Astrocyte (in vitro differentiated cells and primary cell): ENCODE measurements at regions not wholly inside any gene's neighbourhood (a gene's known extent, or its start where the extent isn't known, plus 50 kb on each side); places are given as distances from the start of the nearest gene placed in this dataset.

Experiments
- DNase-seq: peaks from one replicate; pipeline ENCODE4 v3.0.0-alpha.2; 2010; ENCODE audit warnings: low read depth
- FAIRE-seq: peaks from 2 replicates; lab custom pipeline; 2011; peaks lifted over from hg19 to GRCh38; lab: Jason Lieb, UNC
- H2AFZ ChIP-seq: 2 replicates; pipeline ENCODE4 v1.6.0; 2012; ENCODE audit warnings: low read depth, low read length, inconsistent platforms
- H3K27ac ChIP-seq: 2 replicates; pipeline ENCODE4 v1.5.1; 2011; ENCODE audit warnings: low read depth, low read length, inconsistent platforms
- H3K27me3 ChIP-seq: 2 replicates; pipeline ENCODE4 v1.6.0; 2011; ENCODE audit warnings: low read length, inconsistent platforms; ENCODE audit not compliant: insufficient read depth
- H3K36me3 ChIP-seq: 2 replicates; pipeline ENCODE4 v1.5.1; 2011; ENCODE audit warnings: low read length, inconsistent platforms; ENCODE audit not compliant: insufficient read depth
- H3K4me1 ChIP-seq: 2 replicates; pipeline ENCODE4 v1.5.1; 2011; ENCODE audit warnings: low read length, inconsistent platforms; ENCODE audit not compliant: insufficient read depth
- H3K4me2 ChIP-seq: 2 replicates; pipeline ENCODE4 v1.6.0; 2012; ENCODE audit warnings: low read length, inconsistent platforms
- H3K4me3 ChIP-seq: 2 replicates; pipeline ENCODE4 v1.5.1; 2011; ENCODE audit warnings: low read depth, mild to moderate bottlenecking, low read length, inconsistent platforms; ENCODE audit not compliant: insufficient read depth
- H3K79me2 ChIP-seq: 2 replicates; pipeline ENCODE4 v1.6.0; 2012; ENCODE audit warnings: mild to moderate bottlenecking, low read length, inconsistent platforms; ENCODE audit not compliant: insufficient read depth
- H3K9ac ChIP-seq: 2 replicates; pipeline ENCODE4 v1.6.0; 2012; ENCODE audit warnings: mild to moderate bottlenecking, low read length, inconsistent platforms
- H3K9me3 ChIP-seq: 2 replicates; pipeline ENCODE4 v1.5.1; 2012; ENCODE audit warnings: low read depth, mild to moderate bottlenecking, low read length, inconsistent platforms; ENCODE audit not compliant: insufficient read depth
- H4K20me1 ChIP-seq: 2 replicates; pipeline ENCODE4 v1.6.0; 2012; ENCODE audit warnings: low read length, inconsistent platforms; ENCODE audit not compliant: insufficient read depth
- H3K27ac Mint-ChIP-seq: one replicate; pipeline ENCODE4 v1.8.0; 2021; ENCODE audit warnings: mild to moderate bottlenecking, mixed read lengths; ENCODE audit not compliant: unreplicated experiment
- H3K27me3 Mint-ChIP-seq: one replicate; pipeline ENCODE4 v1.8.0; 2021; ENCODE audit warnings: low read depth, mixed read lengths; ENCODE audit not compliant: unreplicated experiment
- H3K36me3 Mint-ChIP-seq: one replicate; pipeline ENCODE4 v1.8.0; 2021; ENCODE audit warnings: low read depth, mixed read lengths; ENCODE audit not compliant: unreplicated experiment
- H3K4me1 Mint-ChIP-seq: one replicate; pipeline ENCODE4 v1.8.0; 2021; ENCODE audit warnings: low read depth, mixed read lengths; ENCODE audit not compliant: unreplicated experiment
- H3K4me3 Mint-ChIP-seq: one replicate; pipeline ENCODE4 v1.8.0; 2021; ENCODE audit warnings: mild to moderate bottlenecking, moderate library complexity, mixed read lengths; ENCODE audit not compliant: unreplicated experiment
- H3K9me3 Mint-ChIP-seq: one replicate; pipeline ENCODE4 v1.8.0; 2021; ENCODE audit warnings: mild to moderate bottlenecking, mixed read lengths; ENCODE audit not compliant: unreplicated experiment
- EZH2 ChIP-seq: IDR thresholded peaks from 2 replicates; pipeline ENCODE4 v1.6.1; 2012; ENCODE audit warnings: mild to moderate bottlenecking, low read length, inconsistent platforms; ENCODE audit not compliant: insufficient read depth
- TF ChIP-seq, protein P1 (sequence below): IDR thresholded peaks from 2 replicates; pipeline ENCODE4 v1.5.1; 2011; ENCODE audit warnings: low read depth, mild to moderate bottlenecking, inconsistent platforms, low read length, moderate library complexity; ENCODE audit not compliant: insufficient read depth

DNA sequence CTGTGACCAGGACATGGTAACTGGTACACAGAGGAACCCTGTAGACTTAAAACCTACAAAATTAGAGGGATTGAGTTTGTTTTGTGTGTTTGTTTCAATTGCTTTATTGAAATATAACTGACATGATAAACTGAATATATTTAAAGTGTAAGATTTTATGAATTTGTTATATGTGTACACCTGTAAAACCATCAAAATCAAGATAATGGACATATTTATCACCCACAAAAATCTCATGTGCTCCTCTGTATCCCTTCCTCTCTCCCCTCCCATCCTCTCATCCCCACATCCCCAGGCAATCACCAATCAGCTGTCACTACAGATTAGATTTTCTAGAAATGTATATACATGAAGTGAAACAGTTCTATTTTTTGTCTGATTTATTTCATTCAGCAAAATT is 565.5 kb downstream of the NOVA1 start:
- Histone ChIP-seq H2AFZ (no peak overlapping the region), H3K9ac (no peak overlapping the region), H3K4me2 (no peak overlapping the region), H3K79me2 (no peaks in the 10 kb centered on the region), H3K4me3 (no peak overlapping the region), H3K27me3 (no peaks in the 10 kb centered on the region), H4K20me1 (no peaks in the 10 kb centered on the region), H3K4me1 (no peaks in the 10 kb centered on the region), H3K27ac (no peak overlapping the region), H3K36me3 (no peaks in the 10 kb centered on the region), H3K9me3 (no peaks in the 10 kb centered on the region)
- Mint-ChIP-seq H3K9me3 (no peaks in the 10 kb centered on the region), H3K36me3 (no peaks in the 10 kb centered on the region), H3K27ac (no peak overlapping the region), H3K4me3 (no peak overlapping the region), H3K4me1 (no peaks in the 10 kb centered on the region), H3K27me3 (no peaks in the 10 kb centered on the region)
- DNase-seq (no peak), FAIRE-seq (no peak)
- no peak for TF ChIP-seq EZH2
- TF ChIP-seq, protein P1, sequence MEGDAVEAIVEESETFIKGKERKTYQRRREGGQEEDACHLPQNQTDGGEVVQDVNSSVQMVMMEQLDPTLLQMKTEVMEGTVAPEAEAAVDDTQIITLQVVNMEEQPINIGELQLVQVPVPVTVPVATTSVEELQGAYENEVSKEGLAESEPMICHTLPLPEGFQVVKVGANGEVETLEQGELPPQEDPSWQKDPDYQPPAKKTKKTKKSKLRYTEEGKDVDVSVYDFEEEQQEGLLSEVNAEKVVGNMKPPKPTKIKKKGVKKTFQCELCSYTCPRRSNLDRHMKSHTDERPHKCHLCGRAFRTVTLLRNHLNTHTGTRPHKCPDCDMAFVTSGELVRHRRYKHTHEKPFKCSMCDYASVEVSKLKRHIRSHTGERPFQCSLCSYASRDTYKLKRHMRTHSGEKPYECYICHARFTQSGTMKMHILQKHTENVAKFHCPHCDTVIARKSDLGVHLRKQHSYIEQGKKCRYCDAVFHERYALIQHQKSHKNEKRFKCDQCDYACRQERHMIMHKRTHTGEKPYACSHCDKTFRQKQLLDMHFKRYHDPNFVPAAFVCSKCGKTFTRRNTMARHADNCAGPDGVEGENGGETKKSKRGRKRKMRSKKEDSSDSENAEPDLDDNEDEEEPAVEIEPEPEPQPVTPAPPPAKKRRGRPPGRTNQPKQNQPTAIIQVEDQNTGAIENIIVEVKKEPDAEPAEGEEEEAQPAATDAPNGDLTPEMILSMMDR, result no peak

DNA sequence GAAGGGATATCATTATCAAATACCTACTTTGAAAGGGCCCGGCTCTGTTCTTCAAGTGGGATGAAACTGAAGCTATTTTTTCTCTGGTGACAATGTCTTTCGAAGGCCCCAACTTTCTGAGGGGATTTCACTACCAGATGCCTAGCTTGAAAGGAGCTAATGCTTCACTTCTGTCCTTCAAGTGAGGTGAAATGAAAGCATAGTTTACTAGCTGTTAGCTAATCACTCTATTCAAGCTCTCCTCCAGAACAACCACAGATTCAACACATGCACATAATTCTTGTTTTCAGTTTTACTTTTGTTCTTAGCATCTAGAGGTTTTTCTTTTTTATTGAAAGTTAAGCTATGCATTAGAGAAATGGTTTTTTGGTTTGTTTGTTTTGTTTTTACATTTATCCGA is 571.4 kb downstream of the NOVA1 start:
- H3K27ac Mint-ChIP-seq, result no peak overlapping the region
- Histone ChIP-seq H3K27ac (no peak overlapping the region), H2AFZ (no peak overlapping the region), H3K4me3 (no peak overlapping the region), H3K27me3 (no peaks in the 10 kb centered on the region), H3K36me3 (no peaks in the 10 kb centered on the region), H3K4me1 (no peaks in the 10 kb centered on the region), H4K20me1 (no peaks in the 10 kb centered on the region), H3K79me2 (no peaks in the 10 kb centered on the region), H3K9me3 (no peaks in the 10 kb centered on the region), H3K9ac (no peak overlapping the region), H3K4me2 (no peak overlapping the region)
- no peaks in the 10 kb centered on the region for H3K9me3 Mint-ChIP-seq
- no peak for FAIRE-seq
- TF ChIP-seq, protein P1, result no peak
- TF ChIP-seq EZH2, result no peak
- DNase-seq, result no peak
- no peaks in the 10 kb centered on the region for H3K27me3 Mint-ChIP-seq
- no peak overlapping the region for H3K4me3 Mint-ChIP-seq
- H3K36me3 Mint-ChIP-seq, result no peaks in the 10 kb centered on the region
- no peaks in the 10 kb centered on the region for H3K4me1 Mint-ChIP-seq

DNA sequence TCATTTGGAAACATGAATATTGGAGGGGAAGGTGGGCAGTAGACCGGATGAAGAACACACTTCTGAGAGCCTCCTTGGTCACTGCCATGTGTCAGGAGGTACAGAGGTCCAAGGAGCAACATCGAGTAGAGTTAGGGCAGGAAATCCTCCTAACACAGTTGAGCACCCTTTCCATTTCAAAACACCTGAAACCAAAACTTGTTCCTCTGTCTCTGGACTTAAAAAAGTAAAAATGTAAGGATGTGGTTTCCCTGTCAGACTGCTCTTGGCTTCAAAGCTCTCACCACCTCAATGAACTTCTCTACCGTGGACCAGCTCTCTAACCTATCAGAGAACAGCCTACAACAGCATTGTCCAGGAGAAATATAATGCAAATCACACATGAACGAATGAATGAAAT is 573.9 kb downstream of the NOVA1 start:
- no peak overlapping the region for H2AFZ ChIP-seq
- no peak overlapping the region for H3K27ac Mint-ChIP-seq
- no peaks in the 10 kb centered on the region for H3K9me3 Mint-ChIP-seq

More for the DNA sequence above, 573.9 kb downstream of the NOVA1 start:
- no peaks in the 10 kb centered on the region for H3K9me3 ChIP-seq
- H3K4me3 ChIP-seq, result no peak overlapping the region
- H3K27me3 ChIP-seq, result no peaks in the 10 kb centered on the region
- no peaks in the 10 kb centered on the region for H3K36me3 ChIP-seq
- no peaks in the 10 kb centered on the region for H3K36me3 Mint-ChIP-seq
- H3K79me2 ChIP-seq, result no peaks in the 10 kb centered on the region
- FAIRE-seq, result no peak
- H3K27me3 Mint-ChIP-seq, result peaks cover 3% of the 10 kb centered on the region
- TF ChIP-seq EZH2, result no peak
- TF ChIP-seq, protein P1, result no peak
- no peak overlapping the region for H3K9ac ChIP-seq
- H3K4me2 ChIP-seq, result no peak overlapping the region
- no peak overlapping the region for H3K4me3 Mint-ChIP-seq
- no peak for DNase-seq
- H3K4me1 Mint-ChIP-seq, result no peaks in the 10 kb centered on the region
- H3K4me1 ChIP-seq, result no peaks in the 10 kb centered on the region
- H4K20me1 ChIP-seq, result no peaks in the 10 kb centered on the region
- no peak overlapping the region for H3K27ac ChIP-seq
